Renal pelvis (tissue), 1 donor: ENCODE measurements at regions not wholly inside any gene's neighbourhood (a gene's known extent, or its start where the extent isn't known, plus 50 kb on each side); places are given as distances from the start of the nearest gene placed in this dataset.

Experiments used
- DNase-seq: peaks from one replicate; pipeline ENCODE4 v3.0.0-alpha.2; 2013

GRCh38 chr13:107573184-107573583 is 642.2 kb downstream of the LIG4 start:
- no peak for DNase-seq

- no peak for DNase-seq
Observed at GRCh38 chr13:107572156-107572555, 643.2 kb downstream of the LIG4 start.

- DNase-seq, result no peak
Observed at GRCh38 chr13:107568181-107568580, 647.2 kb downstream of the LIG4 start.

- DNase-seq, result no peak
Observed at GRCh38 chr13:107563099-107563925, 652.0 kb downstream of the LIG4 start.

- no peak for DNase-seq
Observed at GRCh38 chr13:107562203-107562602, 653.1 kb downstream of the LIG4 start.

GRCh38 chr13:107554460-107554859 is 660.9 kb downstream of the LIG4 start:
- DNase-seq, result peak; percentile 41

- peak; percentile 8 for DNase-seq
Observed at GRCh38 chr13:107553838-107554237, 661.5 kb downstream of the LIG4 start.

- DNase-seq, result no peak
Observed at GRCh38 chr13:107551521-107551920, 663.8 kb downstream of the LIG4 start.

GRCh38 chr13:107548338-107548737 is 667.0 kb downstream of the LIG4 start:
- DNase-seq, result no peak

GRCh38 chr13:107545946-107546502 is 669.3 kb downstream of the LIG4 start:
- no peak for DNase-seq

GRCh38 chr13:107534548-107534947 is 680.8 kb downstream of the LIG4 start:
- no peak for DNase-seq

GRCh38 chr13:107531816-107532215 is 683.5 kb downstream of the LIG4 start:
- no peak for DNase-seq

GRCh38 chr13:107531180-107531579 is 684.2 kb downstream of the LIG4 start:
- no peak for DNase-seq

- no peak for DNase-seq
Observed at GRCh38 chr13:107529035-107529434, 686.3 kb downstream of the LIG4 start.

GRCh38 chr13:107518780-107519179 is 696.6 kb downstream of the LIG4 start:
- DNase-seq, result no peak

GRCh38 chr13:107518292-107518691 is 697.0 kb downstream of the LIG4 start:
- peak; percentile 4 for DNase-seq

GRCh38 chr13:107516517-107516916 is 698.8 kb downstream of the LIG4 start:
- no peak for DNase-seq

GRCh38 chr13:107512551-107512950 is 702.8 kb downstream of the LIG4 start:
- no peak for DNase-seq

- DNase-seq, result no peak
Observed at GRCh38 chr13:107497661-107498060, 717.7 kb downstream of the LIG4 start.

- no peak for DNase-seq
Observed at GRCh38 chr13:107493266-107493665, 722.1 kb downstream of the LIG4 start.

- DNase-seq, result no peak
Observed at GRCh38 chr13:107482688-107483087, 732.6 kb downstream of the LIG4 start.

- DNase-seq, result no peak
Observed at GRCh38 chr13:107480130-107480529, 735.2 kb downstream of the LIG4 start.

GRCh38 chr13:107477772-107478379 is 737.5 kb downstream of the LIG4 start:
- DNase-seq, result no peak
